ENCODE measurements at regions not wholly inside any gene's neighbourhood (a gene's known extent, or its start where the extent isn't known, plus 50 kb on each side); places are given as distances from the start of the nearest gene placed in this dataset.
"Not testable (repeated sequence)": the region's sequence is repeated elsewhere in the genome, so short reads cannot be mapped to it uniquely, and the experiment has no call there.

- not testable (repeated sequence) for TF ChIP-seq ZFP3 (CRISPR knock-in tag; IDR thresholded peaks at IDR 0.05); CSDC2 (CRISPR knock-in tag; IDR thresholded peaks at IDR 0.05); BACH2 (CRISPR knock-in tag; IDR thresholded peaks at IDR 0.05; ENCODE audit: borderline replicate concordance); ZFP30 (CRISPR knock-in tag; IDR thresholded peaks at IDR 0.05); OSR1 (CRISPR knock-in tag; IDR thresholded peaks at IDR 0.05); CSRNP3 (CRISPR knock-in tag; IDR thresholded peaks at IDR 0.05); ZNF8 (CRISPR knock-in tag; IDR thresholded peaks at IDR 0.05); CREB5 (CRISPR knock-in tag; IDR thresholded peaks at IDR 0.05; ENCODE audit: low read depth)
Observed at GRCh38 chr14:106642971-106643370, 1116.6 kb downstream of the TMEM121 start.
